22Rv1 (cell line): ENCODE measurements at regions not wholly inside any gene's neighbourhood (a gene's known extent, or its start where the extent isn't known, plus 50 kb on each side); places are given as distances from the start of the nearest gene placed in this dataset.

ENCODE experiments used
- CTCF ChIP-seq: fragments of 450-650 bp; IDR thresholded peaks from 2 replicates; pipeline ENCODE4 v1.5.1; 2017; ENCODE audit warnings: mild to moderate bottlenecking
- ZFX ChIP-seq: fragments of 450-650 bp; IDR thresholded peaks from 2 replicates; pipeline ENCODE4 v1.6.1; 2017; ENCODE audit warnings: antibody characterized with exemption, borderline replicate concordance

GRCh38 chr7:114818501-114818900 is 103.4 kb upstream of the MDFIC start:
- TF ChIP-seq CTCF = no peak
- no peak for TF ChIP-seq ZFX
